ENCODE measurements at regions not wholly inside any gene's neighbourhood (a gene's known extent, or its start where the extent isn't known, plus 50 kb on each side); places are given as distances from the start of the nearest gene placed in this dataset.

DNA sequence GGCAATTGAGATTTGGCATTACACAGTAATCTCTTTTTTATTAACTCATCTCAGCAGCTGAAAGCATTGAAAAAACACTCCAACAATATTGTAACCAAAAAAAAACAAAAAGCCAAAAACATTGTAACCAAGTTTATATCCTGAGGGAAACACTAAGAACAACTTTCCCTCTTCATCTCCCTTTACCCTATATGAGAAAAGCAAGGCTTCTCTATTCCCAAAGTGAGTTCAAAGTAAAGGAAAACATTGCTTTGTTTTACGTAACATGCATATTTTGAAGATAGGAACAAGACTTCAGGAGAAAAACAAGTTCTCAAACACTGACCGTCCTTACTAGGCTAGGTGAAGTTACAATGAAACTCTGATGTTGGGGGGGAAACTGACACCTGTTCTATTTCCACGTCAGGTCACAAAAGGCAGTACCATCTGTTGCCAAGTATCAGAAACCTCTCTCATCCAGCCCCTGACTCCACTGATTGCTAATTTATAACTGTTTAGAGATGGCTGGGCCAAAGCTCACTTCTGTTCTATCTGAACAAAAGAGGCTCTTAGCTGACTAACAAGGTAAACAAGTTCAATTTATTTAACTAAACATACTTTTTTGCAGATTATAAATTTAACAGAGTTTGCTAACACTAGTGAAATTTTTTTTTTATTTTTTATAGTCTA, 67.9 kb upstream of the PLXNC1 start:
- Histone ChIP-seq H3K79me2 (ENCODE audit: low read length) (no peaks in the 10 kb centered on the region), H3K27me3 (ENCODE audit: low read depth, low read length) (peaks cover 18% of the 10 kb centered on the region), H3K9me3 (ENCODE audit: insufficient read depth, low read length) (no peaks in the 10 kb centered on the region), H2AFZ (ENCODE audit: low read depth, low read length) (no peak overlapping the region), H4K20me1 (ENCODE audit: insufficient read depth, low read length) (no peaks in the 10 kb centered on the region), H3K9ac (ENCODE audit: low read length) (no peak overlapping the region), H3K36me3 (replicated peaks; ENCODE audit: low read depth, low read length) (no peaks in the 10 kb centered on the region), H3K4me1 (ENCODE audit: low read length) (peaks cover 7% of the 10 kb centered on the region; the same call in 1 of the 2 replicates), H3K27ac (ENCODE audit: low read length) (no peak overlapping the region), H3K4me3 (ENCODE audit: low read length) (no peak overlapping the region), H3K4me2 (ENCODE audit: low read length) (peak overlapping the region; percentile 11; the same call in 1 of the 2 replicates)
- TF ChIP-seq, protein P1, sequence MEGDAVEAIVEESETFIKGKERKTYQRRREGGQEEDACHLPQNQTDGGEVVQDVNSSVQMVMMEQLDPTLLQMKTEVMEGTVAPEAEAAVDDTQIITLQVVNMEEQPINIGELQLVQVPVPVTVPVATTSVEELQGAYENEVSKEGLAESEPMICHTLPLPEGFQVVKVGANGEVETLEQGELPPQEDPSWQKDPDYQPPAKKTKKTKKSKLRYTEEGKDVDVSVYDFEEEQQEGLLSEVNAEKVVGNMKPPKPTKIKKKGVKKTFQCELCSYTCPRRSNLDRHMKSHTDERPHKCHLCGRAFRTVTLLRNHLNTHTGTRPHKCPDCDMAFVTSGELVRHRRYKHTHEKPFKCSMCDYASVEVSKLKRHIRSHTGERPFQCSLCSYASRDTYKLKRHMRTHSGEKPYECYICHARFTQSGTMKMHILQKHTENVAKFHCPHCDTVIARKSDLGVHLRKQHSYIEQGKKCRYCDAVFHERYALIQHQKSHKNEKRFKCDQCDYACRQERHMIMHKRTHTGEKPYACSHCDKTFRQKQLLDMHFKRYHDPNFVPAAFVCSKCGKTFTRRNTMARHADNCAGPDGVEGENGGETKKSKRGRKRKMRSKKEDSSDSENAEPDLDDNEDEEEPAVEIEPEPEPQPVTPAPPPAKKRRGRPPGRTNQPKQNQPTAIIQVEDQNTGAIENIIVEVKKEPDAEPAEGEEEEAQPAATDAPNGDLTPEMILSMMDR (IDR thresholded peaks at IDR 0.05; ENCODE audit: low read depth, low read length): no peak
- TF ChIP-seq EZH2phosphoT487 (IDR thresholded peaks at IDR 0.05; ENCODE audit: low read depth): no peak

GRCh38 chr12:94082690-94083089, 65.7 kb upstream of the PLXNC1 start:
- Histone ChIP-seq H3K4me1 (ENCODE audit: low read length) (peaks cover 7% of the 10 kb centered on the region; the same call in 1 of the 2 replicates), H4K20me1 (ENCODE audit: insufficient read depth, low read length) (no peaks in the 10 kb centered on the region), H3K36me3 (replicated peaks; ENCODE audit: low read depth, low read length) (no peaks in the 10 kb centered on the region), H3K27ac (ENCODE audit: low read length) (no peak overlapping the region), H3K4me2 (ENCODE audit: low read length) (no peak overlapping the region), H3K4me3 (ENCODE audit: low read length) (no peak overlapping the region), H3K9ac (ENCODE audit: low read length) (no peak overlapping the region), H3K27me3 (ENCODE audit: low read depth, low read length) (no peaks in the 10 kb centered on the region), H3K79me2 (ENCODE audit: low read length) (no peaks in the 10 kb centered on the region), H3K9me3 (ENCODE audit: insufficient read depth, low read length) (no peaks in the 10 kb centered on the region), H2AFZ (ENCODE audit: low read depth, low read length) (no peak overlapping the region)
- no peak for TF ChIP-seq EZH2phosphoT487 (IDR thresholded peaks at IDR 0.05; ENCODE audit: low read depth)
- TF ChIP-seq, protein P1 (IDR thresholded peaks at IDR 0.05; ENCODE audit: low read depth, low read length): no peak

GRCh38 chr12:94089891-94090290, 58.5 kb upstream of the PLXNC1 start:
- Histone ChIP-seq H3K27me3 (ENCODE audit: low read depth, low read length) (0 out of 2 replicates have a peak, but pooled peaks cover 3% of the 10 kb centered on the region), H3K4me3 (ENCODE audit: low read length) (no peak overlapping the region), H3K4me2 (ENCODE audit: low read length) (no peak overlapping the region), H3K36me3 (replicated peaks; ENCODE audit: low read depth, low read length) (no peaks in the 10 kb centered on the region), H3K27ac (ENCODE audit: low read length) (no peak overlapping the region), H3K79me2 (ENCODE audit: low read length) (no peaks in the 10 kb centered on the region), H2AFZ (ENCODE audit: low read depth, low read length) (no peak overlapping the region), H3K4me1 (ENCODE audit: low read length) (no peaks in the 10 kb centered on the region), H3K9ac (ENCODE audit: low read length) (no peak overlapping the region), H4K20me1 (ENCODE audit: insufficient read depth, low read length) (no peaks in the 10 kb centered on the region), H3K9me3 (ENCODE audit: insufficient read depth, low read length) (no peaks in the 10 kb centered on the region)
- TF ChIP-seq EZH2phosphoT487 (IDR thresholded peaks at IDR 0.05; ENCODE audit: low read depth): no peak
- TF ChIP-seq, protein P1 (IDR thresholded peaks at IDR 0.05; ENCODE audit: low read depth, low read length): no peak

- H2AFZ ChIP-seq (ENCODE audit: low read depth, low read length): no peak overlapping the region
- no peaks in the 10 kb centered on the region for H3K4me1 ChIP-seq (ENCODE audit: low read length)
- no peak overlapping the region for H3K27ac ChIP-seq (ENCODE audit: low read length)
- no peaks in the 10 kb centered on the region for H3K9me3 ChIP-seq (ENCODE audit: insufficient read depth, low read length)
- no peak overlapping the region for H3K9ac ChIP-seq (ENCODE audit: low read length)
- no peak overlapping the region for H3K4me2 ChIP-seq (ENCODE audit: low read length)
- no peaks in the 10 kb centered on the region for H3K36me3 ChIP-seq (replicated peaks; ENCODE audit: low read depth, low read length)
- H3K79me2 ChIP-seq (ENCODE audit: low read length): no peaks in the 10 kb centered on the region
- no peaks in the 10 kb centered on the region for H4K20me1 ChIP-seq (ENCODE audit: insufficient read depth, low read length)
- TF ChIP-seq, protein P1 (IDR thresholded peaks at IDR 0.05; ENCODE audit: low read depth, low read length): no peak
- no peak for TF ChIP-seq EZH2phosphoT487 (IDR thresholded peaks at IDR 0.05; ENCODE audit: low read depth)
- 0 out of 2 replicates have a peak, but pooled peaks cover 3% of the 10 kb centered on the region for H3K27me3 ChIP-seq (ENCODE audit: low read depth, low read length)
- H3K4me3 ChIP-seq (ENCODE audit: low read length): no peak overlapping the region
Measured at GRCh38 chr12:94091624-94092023, 56.8 kb upstream of the PLXNC1 start.
